ENCODE measurements at regions not wholly inside any gene's neighbourhood (a gene's known extent, or its start where the extent isn't known, plus 50 kb on each side); places are given as distances from the start of the nearest gene placed in this dataset.

GRCh38 chr1:38465460-38465859 is 394.1 kb downstream of the RRAGC start (continued):
- TF ChIP-seq, protein P1, sequence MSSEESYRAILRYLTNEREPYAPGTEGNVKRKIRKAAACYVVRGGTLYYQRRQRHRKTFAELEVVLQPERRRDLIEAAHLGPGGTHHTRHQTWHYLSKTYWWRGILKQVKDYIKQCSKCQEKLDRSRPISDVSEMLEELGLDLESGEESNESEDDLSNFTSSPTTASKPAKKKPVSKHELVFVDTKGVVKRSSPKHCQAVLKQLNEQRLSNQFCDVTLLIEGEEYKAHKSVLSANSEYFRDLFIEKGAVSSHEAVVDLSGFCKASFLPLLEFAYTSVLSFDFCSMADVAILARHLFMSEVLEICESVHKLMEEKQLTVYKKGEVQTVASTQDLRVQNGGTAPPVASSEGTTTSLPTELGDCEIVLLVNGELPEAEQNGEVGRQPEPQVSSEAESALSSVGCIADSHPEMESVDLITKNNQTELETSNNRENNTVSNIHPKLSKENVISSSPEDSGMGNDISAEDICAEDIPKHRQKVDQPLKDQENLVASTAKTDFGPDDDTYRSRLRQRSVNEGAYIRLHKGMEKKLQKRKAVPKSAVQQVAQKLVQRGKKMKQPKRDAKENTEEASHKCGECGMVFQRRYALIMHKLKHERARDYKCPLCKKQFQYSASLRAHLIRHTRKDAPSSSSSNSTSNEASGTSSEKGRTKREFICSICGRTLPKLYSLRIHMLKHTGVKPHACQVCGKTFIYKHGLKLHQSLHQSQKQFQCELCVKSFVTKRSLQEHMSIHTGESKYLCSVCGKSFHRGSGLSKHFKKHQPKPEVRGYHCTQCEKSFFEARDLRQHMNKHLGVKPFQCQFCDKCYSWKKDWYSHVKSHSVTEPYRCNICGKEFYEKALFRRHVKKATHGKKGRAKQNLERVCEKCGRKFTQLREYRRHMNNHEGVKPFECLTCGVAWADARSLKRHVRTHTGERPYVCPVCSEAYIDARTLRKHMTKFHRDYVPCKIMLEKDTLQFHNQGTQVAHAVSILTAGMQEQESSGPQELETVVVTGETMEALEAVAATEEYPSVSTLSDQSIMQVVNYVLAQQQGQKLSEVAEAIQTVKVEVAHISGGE (CRISPR knock-in tag; IDR thresholded peaks at IDR 0.05), result no peak
- TF ChIP-seq HOXB6 (CRISPR knock-in tag; IDR thresholded peaks at IDR 0.05; ENCODE audit: borderline replicate concordance) (no peak), SMARCA5 (IDR thresholded peaks at IDR 0.05) (no peak), TFAP4 (CRISPR knock-in tag; IDR thresholded peaks at IDR 0.05; ENCODE audit: borderline replicate concordance) (no peak), ZNF253 (CRISPR knock-in tag; conservative IDR thresholded peaks at IDR 0.05) (no peak)
- TF ChIP-seq, protein P2, sequence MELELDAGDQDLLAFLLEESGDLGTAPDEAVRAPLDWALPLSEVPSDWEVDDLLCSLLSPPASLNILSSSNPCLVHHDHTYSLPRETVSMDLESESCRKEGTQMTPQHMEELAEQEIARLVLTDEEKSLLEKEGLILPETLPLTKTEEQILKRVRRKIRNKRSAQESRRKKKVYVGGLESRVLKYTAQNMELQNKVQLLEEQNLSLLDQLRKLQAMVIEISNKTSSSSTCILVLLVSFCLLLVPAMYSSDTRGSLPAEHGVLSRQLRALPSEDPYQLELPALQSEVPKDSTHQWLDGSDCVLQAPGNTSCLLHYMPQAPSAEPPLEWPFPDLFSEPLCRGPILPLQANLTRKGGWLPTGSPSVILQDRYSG (tag; conservative IDR thresholded peaks at IDR 0.05; ENCODE audit: low read depth), result no peak

Data from K562 (cell line).